ENCODE measurements at regions not wholly inside any gene's neighbourhood (a gene's known extent, or its start where the extent isn't known, plus 50 kb on each side); places are given as distances from the start of the nearest gene placed in this dataset.

DNA sequence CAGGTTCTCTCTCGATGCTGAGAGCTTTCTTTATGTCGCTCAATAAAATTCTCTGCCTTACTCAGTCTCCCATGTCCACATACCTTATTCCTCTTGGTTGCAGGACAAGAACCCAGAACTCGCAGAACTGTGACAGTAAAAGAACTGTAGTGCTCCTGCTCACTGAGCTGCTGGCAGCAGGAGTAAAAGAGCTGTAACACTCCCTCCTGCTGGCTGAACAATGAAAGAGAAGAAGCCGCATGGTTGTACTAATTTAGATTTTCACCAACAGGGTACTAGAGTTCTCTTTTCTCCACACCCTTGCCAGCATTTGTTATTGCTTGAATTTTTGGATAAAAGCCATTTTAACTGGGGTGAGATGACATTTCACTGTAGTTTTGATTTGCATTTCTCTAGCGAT, 433.2 kb downstream of the GUCY1A2 start:
- H3K27ac ChIP-seq (ENCODE audit: extremely low read length, insufficient read depth, low read length): no peak overlapping the region
- POLR2A ChIA-PET: no interaction called here
- FAIRE-seq: no peak
- in situ Hi-C loops (cut with HindIII; ENCODE audit: extremely low pct_ligation_motif_present, low pct_unique_long_range_greater_than_20kb) (no loop called here), intact Hi-C loops (cut with micrococcal nuclease; ENCODE audit: unreplicated experiment) (loop anchor here (1.0 to 10.0 kb wide), 6 partner anchors 180 to 498 kb away; no protein-coding TSS in a partner anchor)
- no peaks in the 10 kb centered on the region for H3K36me3 ChIP-seq (replicated peaks in 1 of 2; ENCODE audit: control insufficient read depth in 1 of 2, insufficient read depth in 2 of 2, low read length in 2 of 2)
- CTCF ChIA-PET (ENCODE audit: low intra/inter-chr PET ratio, low total read pairs): no interaction called here
- H3K79me2 ChIP-seq (ENCODE audit: insufficient read depth, low read length): no peaks in the 10 kb centered on the region
- no peak overlapping the region for H3K4me2 ChIP-seq (ENCODE audit: low read depth, low read length)
- no peak overlapping the region for H3K9ac ChIP-seq (ENCODE audit: insufficient read depth, low read depth, low read length)
- ATAC-seq: peak; percentile 75
- 35% methylated on average over 5 of the region's 5 CpGs for WGBS (ENCODE audit: low lambda C conversion rate)
- no peak overlapping the region for H2AFZ ChIP-seq (ENCODE audit: low read length)
- no peaks in the 10 kb centered on the region for H3K27me3 ChIP-seq (ENCODE audit: control insufficient read depth in 1 of 2, insufficient read depth in 2 of 2, low read length in 2 of 2)
- no peaks in the 10 kb centered on the region for H3K4me1 ChIP-seq (ENCODE audit: insufficient read depth, low read length)
- BruUV-seq (replicated peaks): no TSS peak
- H3K9me3 ChIP-seq (ENCODE audit: low read length): peaks cover 11% of the 10 kb centered on the region
- H3K4me3 ChIP-seq (replicated peaks in 1 of 3; ENCODE audit: insufficient read depth in 1 of 3, low read depth in 2 of 3, low read length in 3 of 3): no peak overlapping the region
- H4K20me1 ChIP-seq (ENCODE audit: insufficient read depth, low read length): no peaks in the 10 kb centered on the region
- peak; percentile 20 for DNase-seq (ENCODE audit: low spot score)
- TF ChIP-seq, protein P1, sequence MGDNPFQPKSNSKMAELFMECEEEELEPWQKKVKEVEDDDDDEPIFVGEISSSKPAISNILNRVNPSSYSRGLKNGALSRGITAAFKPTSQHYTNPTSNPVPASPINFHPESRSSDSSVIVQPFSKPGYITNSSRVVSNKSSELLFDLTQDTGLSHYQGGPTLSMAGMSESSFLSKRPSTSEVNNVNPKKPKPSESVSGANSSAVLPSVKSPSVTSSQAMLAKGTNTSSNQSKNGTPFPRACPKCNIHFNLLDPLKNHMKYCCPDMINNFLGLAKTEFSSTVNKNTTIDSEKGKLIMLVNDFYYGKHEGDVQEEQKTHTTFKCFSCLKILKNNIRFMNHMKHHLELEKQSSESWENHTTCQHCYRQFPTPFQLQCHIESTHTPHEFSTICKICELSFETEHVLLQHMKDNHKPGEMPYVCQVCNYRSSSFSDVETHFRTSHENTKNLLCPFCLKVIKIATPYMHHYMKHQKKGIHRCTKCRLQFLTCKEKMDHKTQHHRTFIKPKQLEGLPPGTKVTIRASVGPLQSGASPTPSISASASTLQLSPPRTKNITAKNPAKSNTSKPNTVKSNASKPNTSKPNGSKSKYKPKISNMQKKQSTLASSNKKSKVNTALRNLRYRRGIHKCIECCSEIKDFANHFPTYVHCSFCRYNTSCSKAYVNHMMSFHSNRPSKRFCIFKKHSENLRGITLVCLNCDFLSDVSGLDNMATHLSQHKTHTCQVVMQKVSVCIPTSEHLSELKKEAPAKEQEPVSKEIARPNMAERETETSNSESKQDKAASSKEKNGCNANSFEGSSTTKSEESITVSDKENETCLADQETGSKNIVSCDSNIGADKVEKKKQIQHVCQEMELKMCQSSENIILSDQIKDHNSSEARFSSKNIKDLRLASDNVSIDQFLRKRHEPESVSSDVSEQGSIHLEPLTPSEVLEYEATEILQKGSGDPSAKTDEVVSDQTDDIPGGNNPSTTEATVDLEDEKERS (CRISPR knock-in tag; IDR thresholded peaks at IDR 0.05): no peak
- TF ChIP-seq RAD21 (CRISPR knock-in tag; IDR thresholded peaks at IDR 0.05) (0 out of 2 replicates have a peak, but pooled peaks have one; percentile 17), REPIN1 (CRISPR knock-in tag; IDR thresholded peaks at IDR 0.05; ENCODE audit: borderline replicate concordance, low read depth) (no peak), NR2F1 (CRISPR knock-in tag; IDR thresholded peaks at IDR 0.05) (no peak), SMC3 (IDR thresholded peaks at IDR 0.05; ENCODE audit: low read length) (peak; percentile 54; the same call in 1 of the 2 replicates), KDM5B (CRISPR knock-in tag; IDR thresholded peaks at IDR 0.05; ENCODE audit: borderline replicate concordance) (no peak), ZNF652 (CRISPR knock-in tag; IDR thresholded peaks at IDR 0.05; ENCODE audit: borderline replicate concordance, low read depth) (no peak), ZBTB20 (CRISPR knock-in tag; IDR thresholded peaks at IDR 0.05; ENCODE audit: borderline replicate concordance, low read depth) (no peak), STAG1 (CRISPR knock-in tag; IDR thresholded peaks at IDR 0.05) (peak; percentile 72), SRSF4 (IDR thresholded peaks at IDR 0.05; ENCODE audit: low read depth, low read length, poor library complexity, severe bottlenecking) (no peak)
- TF ChIP-seq, protein P2, sequence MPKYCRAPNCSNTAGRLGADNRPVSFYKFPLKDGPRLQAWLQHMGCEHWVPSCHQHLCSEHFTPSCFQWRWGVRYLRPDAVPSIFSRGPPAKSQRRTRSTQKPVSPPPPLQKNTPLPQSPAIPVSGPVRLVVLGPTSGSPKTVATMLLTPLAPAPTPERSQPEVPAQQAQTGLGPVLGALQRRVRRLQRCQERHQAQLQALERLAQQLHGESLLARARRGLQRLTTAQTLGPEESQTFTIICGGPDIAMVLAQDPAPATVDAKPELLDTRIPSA (CRISPR knock-in tag; IDR thresholded peaks at IDR 0.05; ENCODE audit: borderline replicate concordance): no peak
- TF ChIP-seq, protein P3, sequence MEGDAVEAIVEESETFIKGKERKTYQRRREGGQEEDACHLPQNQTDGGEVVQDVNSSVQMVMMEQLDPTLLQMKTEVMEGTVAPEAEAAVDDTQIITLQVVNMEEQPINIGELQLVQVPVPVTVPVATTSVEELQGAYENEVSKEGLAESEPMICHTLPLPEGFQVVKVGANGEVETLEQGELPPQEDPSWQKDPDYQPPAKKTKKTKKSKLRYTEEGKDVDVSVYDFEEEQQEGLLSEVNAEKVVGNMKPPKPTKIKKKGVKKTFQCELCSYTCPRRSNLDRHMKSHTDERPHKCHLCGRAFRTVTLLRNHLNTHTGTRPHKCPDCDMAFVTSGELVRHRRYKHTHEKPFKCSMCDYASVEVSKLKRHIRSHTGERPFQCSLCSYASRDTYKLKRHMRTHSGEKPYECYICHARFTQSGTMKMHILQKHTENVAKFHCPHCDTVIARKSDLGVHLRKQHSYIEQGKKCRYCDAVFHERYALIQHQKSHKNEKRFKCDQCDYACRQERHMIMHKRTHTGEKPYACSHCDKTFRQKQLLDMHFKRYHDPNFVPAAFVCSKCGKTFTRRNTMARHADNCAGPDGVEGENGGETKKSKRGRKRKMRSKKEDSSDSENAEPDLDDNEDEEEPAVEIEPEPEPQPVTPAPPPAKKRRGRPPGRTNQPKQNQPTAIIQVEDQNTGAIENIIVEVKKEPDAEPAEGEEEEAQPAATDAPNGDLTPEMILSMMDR (CRISPR knock-in tag; IDR thresholded peaks at IDR 0.05): peak; percentile 54
- TF ChIP-seq, protein P4, sequence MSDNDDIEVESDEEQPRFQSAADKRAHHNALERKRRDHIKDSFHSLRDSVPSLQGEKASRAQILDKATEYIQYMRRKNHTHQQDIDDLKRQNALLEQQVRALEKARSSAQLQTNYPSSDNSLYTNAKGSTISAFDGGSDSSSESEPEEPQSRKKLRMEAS (IDR thresholded peaks at IDR 0.05): no peak
- TF ChIP-seq, protein P5, sequence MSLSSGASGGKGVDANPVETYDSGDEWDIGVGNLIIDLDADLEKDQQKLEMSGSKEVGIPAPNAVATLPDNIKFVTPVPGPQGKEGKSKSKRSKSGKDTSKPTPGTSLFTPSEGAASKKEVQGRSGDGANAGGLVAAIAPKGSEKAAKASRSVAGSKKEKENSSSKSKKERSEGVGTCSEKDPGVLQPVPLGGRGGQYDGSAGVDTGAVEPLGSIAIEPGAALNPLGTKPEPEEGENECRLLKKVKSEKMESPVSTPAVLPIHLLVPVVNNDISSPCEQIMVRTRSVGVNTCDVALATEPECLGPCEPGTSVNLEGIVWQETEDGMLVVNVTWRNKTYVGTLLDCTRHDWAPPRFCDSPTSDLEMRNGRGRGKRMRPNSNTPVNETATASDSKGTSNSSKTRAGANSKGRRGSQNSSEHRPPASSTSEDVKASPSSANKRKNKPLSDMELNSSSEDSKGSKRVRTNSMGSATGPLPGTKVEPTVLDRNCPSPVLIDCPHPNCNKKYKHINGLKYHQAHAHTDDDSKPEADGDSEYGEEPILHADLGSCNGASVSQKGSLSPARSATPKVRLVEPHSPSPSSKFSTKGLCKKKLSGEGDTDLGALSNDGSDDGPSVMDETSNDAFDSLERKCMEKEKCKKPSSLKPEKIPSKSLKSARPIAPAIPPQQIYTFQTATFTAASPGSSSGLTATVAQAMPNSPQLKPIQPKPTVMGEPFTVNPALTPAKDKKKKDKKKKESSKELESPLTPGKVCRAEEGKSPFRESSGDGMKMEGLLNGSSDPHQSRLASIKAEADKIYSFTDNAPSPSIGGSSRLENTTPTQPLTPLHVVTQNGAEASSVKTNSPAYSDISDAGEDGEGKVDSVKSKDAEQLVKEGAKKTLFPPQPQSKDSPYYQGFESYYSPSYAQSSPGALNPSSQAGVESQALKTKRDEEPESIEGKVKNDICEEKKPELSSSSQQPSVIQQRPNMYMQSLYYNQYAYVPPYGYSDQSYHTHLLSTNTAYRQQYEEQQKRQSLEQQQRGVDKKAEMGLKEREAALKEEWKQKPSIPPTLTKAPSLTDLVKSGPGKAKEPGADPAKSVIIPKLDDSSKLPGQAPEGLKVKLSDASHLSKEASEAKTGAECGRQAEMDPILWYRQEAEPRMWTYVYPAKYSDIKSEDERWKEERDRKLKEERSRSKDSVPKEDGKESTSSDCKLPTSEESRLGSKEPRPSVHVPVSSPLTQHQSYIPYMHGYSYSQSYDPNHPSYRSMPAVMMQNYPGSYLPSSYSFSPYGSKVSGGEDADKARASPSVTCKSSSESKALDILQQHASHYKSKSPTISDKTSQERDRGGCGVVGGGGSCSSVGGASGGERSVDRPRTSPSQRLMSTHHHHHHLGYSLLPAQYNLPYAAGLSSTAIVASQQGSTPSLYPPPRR (CRISPR knock-in tag; IDR thresholded peaks at IDR 0.05; ENCODE audit: borderline replicate concordance): no peak
